ENCODE measurements at regions not wholly inside any gene's neighbourhood (a gene's known extent, or its start where the extent isn't known, plus 50 kb on each side); places are given as distances from the start of the nearest gene placed in this dataset.
"Not testable (repeated sequence)": the region's sequence is repeated elsewhere in the genome, so short reads cannot be mapped to it uniquely, and the experiment has no call there.

DNA sequence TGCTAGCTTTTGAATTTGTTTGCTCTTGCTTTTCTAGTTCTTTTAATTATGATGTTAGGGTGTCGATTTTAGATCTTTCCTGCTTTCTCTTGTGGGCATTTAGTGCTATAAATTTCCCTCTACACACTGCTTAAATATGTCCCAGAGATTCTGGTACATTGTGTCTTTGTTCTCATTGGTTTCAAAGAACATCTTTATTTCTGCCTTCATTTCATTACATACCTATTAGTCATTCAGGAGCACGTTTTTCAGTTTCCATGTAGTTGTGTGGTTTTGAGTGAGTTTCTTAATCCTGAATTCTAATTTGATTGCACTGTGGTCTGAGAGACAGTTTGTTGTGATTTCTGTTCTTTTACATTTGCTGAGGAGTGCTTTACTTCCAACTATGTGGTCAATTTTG lies 51.2 kb upstream of the MB21D2 start:
- DNase-seq, result not testable (repeated sequence)

DNA sequence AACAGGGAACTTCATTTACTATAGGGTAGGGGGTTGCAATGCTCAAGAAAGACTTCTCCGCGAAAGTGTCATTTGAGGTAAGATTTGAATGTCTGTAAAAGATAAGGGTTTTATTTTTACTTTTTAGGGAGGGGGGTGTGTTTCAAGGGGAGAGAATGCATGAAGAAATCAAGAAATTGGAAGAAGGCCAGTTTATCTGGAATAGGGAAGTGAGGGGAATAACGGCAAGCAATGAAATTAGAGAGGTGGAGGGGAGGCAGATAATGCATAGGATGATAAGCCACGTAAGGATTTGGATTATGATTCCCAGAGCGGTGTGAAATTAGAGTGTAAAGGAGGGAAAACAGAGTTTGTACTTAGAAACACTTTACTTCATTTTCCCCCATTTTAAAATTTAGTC lies 63.0 kb upstream of the MB21D2 start:
- DNase-seq, result peak; percentile 28

DNA sequence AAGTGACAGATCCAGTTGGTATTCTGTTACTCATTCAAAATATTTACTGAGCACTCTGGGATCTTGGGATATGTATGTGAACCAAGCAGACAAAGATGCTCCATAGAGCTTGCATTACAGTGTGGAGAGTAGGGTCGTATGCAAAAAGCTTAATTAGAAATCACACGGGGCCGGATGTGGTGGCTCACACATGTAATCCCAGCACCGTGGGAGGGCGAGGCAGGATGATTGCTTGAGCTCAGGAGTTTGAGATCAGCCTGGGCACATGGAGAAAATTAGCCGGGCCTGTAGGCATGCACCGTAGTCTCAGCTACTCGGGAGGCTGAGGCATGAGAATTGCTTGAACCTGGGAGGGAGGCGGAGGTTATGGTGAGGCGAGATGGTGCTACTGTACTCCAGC lies 68.7 kb upstream of the MB21D2 start:
- no peak for DNase-seq

DNA sequence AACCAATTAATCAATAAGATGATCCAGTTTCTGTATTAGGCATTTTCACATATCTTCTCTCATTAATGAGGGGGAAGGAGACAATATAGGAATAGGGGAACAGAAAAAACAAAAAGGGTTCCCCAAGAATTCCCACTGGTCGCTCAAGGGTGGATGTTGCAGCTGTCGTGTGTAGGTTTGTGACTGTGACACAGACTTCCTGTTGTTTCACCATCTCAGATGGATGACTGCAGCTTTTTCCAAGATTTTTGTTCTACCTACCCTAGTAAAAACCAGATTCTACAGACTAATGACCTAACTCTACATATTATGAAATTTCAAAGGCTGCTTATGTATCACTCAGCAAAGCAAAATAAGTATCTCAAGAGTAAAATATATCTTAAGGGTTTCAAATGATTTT lies 73.7 kb upstream of the MB21D2 start:
- peak; percentile 91 for DNase-seq

DNA sequence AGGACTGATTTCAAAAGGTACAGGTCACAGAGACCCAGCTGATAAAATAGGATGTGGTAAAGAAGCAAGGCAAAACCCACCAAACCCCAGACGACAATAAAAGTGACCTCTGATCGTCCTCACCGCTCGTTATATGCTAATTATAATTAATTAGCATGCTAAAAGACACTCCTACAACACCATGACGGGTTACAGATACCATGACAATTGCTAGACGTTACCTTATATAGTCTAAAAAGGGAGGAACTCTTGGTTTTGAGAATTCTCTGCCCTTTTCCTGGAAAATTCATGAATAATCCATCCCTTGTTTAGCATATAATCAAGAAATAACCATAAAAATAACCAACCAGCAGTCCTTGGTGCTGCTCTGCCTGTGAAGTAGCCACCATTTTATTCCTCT lies 74.7 kb upstream of the MB21D2 start:
- no peak for DNase-seq

DNA sequence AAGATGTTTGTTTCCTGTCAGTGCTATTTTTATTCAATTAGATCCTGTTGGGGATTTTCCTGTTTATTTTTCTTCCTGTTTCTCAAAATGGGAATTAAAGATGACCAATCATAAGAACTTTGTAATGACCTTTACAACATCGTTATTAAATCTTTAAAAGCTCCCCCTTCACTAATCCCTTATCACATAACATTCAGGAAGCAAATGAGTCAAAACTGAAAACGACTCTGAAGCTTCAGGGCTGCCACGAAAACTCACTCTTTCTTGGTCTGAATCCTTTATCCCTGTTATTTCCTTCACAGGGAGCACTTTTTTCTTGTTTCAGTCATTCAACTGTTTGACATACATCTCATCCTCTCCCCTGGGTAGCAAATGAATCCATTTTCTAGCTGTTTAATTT lies 75.8 kb upstream of the MB21D2 start:
- DNase-seq, result peak; percentile 66

DNA sequence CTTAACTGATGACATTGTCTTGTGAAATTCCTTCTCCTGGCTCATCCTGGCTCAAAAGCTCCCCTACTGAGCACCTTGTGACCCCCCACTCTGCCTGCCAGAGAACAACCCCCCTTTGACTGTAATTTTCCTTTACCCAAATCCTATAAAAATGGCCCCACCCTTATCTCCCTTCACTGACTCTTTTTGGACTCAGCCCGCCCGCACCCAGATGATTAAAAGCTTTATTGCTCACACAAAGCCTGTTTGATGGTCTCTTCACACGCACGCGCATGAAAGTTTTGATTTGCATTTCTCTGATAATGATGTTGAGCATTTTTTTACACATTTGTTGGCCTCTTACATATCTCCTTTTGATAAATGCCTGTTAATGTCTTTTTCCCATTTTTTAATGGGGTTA lies 83.5 kb upstream of the MB21D2 start:
- not testable (repeated sequence) for DNase-seq

DNA sequence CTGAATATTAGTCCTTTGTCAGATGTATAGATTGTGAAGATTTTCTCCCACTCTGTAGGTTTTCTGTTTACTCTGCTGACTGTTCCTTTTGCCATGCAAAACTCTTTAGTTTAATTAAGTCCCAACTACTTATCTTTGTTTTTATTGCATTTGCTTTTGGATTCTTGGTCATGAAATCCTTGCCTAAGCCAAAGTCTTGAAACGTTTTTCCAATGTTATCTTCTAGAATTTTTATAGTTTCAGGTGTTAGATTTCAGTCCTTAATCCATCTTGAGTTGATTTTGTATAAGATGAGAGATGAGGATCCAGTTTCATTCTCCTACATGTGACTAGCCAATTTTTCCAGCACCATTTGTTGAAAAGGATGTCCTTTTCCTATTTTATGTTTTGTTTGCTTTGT lies 86.0 kb upstream of the MB21D2 start:
- DNase-seq, result not testable (repeated sequence)

DNA sequence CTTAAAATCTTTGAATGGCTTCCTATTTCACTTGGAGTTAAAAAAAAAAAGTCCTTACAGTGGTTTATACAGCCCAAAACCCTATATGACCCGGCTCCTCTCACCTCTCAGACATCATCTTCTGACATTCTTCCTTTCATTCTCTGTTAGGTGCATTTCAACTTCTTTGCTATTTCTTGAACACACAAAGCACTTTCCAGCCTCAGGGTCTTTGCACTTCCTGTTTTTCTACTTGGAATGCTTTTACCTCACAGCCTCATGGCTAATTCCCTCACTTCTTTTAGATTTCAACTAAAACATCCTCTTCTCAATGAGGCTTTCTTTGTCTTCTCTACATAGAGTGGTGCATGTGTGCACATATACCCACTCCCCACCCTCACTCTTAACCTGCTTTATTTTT lies 91.0 kb upstream of the MB21D2 start:
- no peak for DNase-seq

DNA sequence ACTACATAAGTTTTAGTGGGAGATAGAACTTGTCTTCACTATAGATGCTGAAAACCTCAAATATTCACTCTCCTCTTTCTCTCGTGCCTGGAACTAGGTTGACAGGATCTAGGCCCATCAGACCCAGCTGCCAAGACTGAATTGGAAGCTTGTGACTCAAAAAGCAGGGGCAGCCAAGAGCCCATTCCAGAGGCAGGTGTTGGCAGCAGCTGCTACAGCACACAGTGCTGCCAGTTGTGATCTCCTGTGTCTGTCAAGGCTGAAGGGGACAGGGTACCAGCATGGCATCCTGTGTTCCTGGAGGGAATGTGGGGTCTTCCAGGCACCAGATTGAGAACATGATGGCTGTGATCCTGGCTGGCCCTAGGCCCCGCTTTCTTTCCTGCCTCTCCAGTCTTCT lies 92.5 kb upstream of the MB21D2 start:
- DNase-seq, result no peak

DNA sequence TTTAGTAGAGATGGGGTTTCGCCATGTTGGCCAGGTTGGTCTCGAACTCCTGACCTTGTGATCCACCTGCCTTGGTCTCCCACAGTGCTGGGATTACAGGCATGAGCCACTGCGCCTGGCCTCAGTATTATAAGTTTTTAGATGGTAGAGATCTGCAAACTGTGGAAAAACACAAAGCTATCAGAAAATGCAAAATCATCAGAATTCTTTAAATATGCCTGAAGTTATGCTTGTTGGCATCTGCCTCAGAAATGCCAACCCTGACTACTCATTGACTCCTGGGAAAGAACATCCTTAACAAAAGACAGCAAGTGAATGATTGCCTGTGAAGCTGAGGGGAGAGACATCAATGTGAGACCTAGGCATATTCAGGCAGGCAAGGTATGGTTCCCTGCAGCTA lies 94.3 kb upstream of the MB21D2 start:
- no peak for DNase-seq

DNA sequence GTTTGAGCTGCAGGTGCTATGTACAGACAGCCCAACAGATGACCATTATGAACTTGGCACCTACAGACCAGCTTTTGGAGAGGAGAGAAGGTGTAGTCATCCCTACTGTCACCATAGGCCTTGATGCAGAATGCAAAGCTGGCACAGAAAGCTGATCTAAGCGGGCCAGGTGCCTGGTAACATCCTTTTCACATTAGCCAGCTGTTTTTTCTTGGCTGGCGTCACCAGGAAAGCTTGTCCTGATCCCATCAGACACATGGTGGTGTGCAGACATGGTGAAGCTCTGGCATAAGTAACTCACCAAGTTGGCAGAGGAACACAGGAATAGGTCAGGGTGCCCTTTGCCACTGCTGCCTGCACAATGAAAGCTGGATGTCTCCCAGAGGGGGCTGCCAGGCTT lies 97.2 kb upstream of the MB21D2 start:
- DNase-seq, result no peak

DNA sequence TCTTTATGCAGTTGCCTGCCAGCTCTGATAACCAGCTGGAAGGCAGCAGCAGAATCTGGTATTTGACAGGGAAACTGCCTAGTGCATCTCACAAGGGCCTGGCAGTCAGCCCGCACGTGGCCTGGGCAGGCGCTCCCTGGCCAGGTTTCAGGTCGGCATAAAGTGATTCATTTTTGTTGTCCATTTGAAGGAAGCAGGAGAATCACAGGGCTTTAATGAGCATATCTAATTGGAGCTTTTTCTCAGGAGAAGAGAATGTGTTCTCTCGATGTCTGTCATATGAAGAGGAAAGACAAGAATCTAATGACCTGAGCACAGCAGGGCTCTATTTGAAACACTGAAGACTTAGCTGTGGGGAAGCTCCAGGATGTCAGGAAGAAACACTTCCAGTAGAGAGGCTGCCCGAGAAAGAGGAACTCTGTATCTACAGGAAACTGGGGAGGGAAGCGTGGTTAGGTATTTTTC lies 98.8 kb upstream of the MB21D2 start:
- peak; percentile 14 for DNase-seq

DNA sequence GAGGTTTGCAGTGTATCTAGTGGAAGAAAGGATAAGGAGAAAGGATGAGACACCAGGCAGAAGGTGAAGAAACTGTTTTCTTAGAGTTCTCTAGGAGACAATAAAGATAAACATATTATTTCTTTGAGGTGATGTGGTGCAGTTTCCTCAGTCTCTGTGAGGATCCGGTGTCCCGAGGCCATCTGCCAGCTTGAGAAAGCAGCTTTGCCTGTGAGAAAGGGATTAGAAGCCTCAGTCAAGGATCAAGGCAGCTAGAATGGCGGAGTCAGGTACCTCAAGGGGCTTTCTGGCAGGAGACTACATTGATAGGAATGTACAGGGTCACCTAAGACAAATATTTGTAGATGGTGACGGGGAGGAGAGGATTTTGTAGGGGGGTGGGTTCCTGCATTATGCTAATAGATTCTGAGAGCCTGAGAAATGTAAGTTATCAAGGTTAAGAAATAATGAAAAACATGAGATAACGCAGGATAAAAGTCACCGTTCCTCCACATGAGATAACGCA lies 103.9 kb upstream of the MB21D2 start:
- no peak for DNase-seq

DNA sequence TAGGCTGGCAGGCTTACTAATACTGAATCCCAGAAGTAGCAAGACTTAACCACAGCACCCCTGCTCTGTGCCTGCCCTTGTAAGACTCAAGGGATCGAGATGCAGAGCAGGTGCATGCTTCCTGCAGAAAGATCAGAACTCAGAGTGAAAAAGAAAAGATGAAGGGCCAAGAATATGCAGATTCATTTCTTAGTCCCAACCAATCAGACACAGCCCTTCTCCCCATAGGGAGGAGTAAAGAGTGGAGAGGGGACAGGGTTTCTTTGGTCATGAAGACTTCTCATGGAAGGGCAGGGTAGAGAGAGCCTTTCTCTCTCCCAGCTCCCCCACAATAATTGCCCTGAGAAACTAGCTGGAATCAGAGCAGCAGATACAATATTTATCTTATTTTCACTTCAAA lies 105.6 kb upstream of the MB21D2 start:
- no peak for DNase-seq

DNA sequence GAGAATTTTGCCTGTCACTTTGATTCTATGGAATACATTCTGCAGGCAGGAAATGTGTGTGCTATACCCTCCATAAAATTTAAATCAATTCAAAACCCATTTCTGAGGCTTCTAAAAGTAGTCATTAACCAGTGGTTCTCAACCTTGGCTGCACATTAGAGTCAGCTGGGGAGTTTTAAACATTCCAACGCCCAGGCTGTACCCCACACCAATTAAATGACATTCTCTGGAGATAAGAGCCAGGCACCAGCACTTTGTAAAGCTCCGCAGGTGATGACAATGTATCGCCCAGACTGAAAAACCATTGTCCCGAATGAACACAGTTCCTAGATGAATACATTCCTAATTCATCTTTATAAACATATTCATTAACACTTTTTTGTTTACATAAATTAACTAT lies 110.6 kb upstream of the MB21D2 start:
- DNase-seq, result no peak

DNA sequence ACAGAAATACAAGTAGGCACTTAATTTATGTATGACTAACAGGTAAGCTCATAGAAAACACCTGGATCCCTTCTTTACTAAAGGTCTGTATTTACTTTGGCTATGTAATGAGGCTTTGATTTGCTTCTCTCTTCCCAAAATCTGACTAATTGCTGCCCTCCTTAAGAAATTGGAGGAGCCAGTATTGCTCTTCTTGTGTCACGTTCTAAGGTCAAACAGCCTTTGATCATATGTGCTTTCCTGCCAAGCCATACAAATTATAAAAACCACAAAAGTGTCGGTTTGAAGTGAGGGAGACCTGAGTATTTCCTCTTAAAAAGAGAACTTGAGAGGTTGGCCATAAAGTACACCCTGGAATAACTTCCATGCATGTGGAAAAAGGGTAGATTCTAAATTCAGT lies 112.1 kb upstream of the MB21D2 start:
- no peak for DNase-seq

DNA sequence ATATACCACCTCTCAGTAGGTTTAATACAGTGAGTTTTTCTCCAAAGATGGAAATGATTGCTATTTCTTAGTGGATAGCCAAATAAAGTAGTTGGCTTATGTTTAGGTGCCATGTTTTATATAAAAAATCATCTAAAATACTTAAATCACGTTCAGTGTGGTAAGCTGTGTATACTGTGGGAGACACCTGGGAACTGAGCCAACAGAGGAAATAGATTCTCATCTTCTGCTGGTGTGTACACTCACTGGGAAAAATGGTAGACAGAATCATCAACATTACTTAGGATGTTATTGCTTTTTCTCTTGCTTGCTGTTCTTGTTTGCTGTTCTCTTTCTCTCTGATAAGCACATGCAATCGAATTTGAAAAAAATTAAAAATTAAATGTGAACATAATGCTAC lies 112.6 kb upstream of the MB21D2 start:
- DNase-seq, result no peak

DNA sequence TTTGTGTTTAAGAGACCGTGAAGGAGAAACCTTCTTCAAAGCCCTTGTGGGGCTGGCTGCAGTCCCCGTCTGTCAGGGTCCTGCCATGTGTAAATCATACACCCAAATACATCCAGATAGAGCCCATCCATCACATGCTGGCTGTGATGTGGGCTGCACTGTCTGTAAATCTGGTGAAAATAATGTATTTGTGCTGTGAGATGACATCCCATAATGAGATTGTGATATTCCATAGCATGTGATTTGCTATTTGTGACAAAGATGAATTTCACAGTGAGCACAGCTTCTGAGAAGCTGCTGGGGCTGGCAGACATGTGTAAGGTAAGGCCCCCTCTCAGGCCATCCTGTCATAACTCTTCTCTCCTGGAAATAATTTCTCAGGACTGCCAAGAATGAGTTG lies 114.3 kb upstream of the MB21D2 start:
- DNase-seq, result no peak

DNA sequence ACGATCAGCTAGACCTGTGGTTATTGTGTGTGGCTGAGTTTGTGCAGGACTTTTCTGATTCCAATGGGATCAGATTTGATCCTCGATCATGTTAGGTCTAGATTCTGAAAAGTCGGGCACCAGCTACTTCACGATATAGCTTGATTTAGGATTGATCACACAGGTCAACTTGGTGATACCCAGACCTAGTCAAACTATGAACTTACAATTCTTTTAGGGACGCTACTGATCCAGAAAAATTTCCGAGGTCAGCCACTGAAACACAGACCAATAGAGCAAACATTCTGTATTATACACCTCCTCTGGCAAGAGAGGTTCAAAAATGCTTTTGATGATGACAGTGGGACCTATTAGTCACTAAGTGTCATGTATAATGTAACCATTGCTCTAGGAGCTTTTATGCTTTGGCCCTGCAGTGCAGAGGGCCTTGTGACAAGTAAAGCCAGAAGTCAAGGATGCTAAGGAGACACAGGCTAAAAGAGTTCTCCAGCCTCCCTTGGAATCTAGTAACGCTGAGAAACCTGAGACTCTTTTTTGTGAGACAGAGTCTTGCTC lies 115.6 kb upstream of the MB21D2 start:
- no peak for DNase-seq

DNA sequence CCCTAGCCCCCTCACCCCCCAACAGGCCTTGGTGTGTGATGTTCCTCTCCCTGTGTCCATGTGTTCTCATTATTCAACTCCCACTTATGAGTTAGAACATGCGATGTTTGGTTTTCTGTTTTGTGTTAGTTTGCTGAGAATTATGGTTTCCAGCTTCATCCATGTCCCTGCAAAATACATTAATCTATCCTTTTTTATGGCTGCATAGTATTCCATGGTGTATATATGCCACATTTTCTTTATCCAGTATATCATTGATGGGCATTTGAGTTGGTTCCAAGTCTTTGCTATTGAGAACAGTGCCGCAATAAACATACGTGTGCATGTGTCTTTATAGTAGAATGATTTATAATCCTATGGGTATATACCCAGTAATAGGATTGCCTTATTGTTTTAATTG lies 120.2 kb upstream of the MB21D2 start:
- not testable (repeated sequence) for DNase-seq

DNA sequence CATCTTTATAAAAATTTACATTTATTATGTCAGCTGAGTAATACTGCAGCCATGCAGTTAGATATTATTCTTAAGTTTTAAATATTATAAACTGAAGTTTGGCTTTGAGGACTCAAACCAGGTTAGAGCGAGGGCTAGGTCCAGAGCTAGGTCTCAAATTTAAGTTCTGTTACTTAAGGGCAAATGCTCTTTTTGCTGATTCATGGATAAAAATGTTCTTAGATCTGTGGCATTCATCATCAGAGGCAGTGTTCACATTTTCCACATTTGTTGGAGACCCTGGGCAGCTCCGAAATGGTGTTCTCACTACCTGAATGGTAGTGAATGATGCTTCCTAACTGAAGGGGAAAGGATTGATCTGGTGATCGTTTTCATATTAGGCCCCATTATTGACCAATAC lies 121.4 kb upstream of the MB21D2 start:
- no peak for DNase-seq

DNA sequence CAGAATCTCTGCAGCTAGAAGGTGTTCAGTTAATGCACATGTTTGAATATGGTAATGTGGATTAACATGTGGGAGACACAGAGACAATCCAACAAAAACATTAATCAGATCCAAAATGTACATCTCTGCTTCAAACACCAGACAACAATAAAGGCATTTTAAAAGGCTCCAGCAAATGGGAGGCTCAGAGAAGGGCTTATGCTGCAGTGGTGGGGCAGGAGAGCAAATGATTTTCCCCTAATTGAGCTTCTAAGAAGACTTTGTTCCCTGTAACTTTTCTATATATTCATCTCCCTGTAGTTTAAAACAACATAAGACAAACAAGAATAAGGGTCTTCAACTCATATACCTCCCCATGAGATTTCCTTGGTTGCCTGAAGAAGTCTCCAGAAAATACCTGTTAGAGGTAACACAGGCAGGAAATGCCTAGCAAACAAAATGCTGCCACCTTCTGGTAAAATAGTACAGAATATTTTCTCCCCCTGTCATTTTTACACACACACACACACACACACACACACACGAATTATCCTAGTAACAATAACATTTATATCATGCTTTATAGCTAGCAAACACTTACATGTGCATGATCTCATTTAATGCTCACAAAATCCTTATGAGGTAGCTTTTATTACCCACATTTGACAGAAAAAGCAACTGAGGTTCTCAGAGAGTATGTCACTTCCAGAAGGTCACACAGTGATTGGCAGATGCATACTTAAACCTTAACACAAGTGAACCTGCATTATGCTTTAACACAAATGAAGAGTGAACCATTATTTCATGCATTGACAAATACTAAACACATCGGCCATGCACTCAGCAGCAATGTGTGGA lies 123.4 kb upstream of the MB21D2 start:
- DNase-seq, result peak; percentile 57

DNA sequence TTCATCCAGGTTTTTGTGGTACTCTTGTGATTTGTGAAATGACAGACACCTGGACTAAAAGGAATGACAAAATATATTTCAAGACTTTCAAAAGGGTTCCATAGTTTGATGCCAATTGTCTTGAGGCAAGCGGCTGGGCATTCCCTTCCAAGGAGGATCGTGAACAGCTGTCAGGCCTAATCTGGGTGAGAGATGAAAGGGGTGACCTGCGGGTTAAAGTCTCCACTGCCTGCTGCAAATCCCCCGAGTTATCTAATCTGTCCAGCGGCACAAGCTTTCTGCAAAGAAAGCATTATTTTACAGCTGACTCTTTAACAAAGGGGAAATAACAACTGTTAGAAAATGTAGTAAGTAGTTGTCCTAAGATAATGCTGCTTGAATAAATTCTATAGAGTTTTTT lies 128.7 kb upstream of the MB21D2 start:
- DNase-seq, result no peak

DNA sequence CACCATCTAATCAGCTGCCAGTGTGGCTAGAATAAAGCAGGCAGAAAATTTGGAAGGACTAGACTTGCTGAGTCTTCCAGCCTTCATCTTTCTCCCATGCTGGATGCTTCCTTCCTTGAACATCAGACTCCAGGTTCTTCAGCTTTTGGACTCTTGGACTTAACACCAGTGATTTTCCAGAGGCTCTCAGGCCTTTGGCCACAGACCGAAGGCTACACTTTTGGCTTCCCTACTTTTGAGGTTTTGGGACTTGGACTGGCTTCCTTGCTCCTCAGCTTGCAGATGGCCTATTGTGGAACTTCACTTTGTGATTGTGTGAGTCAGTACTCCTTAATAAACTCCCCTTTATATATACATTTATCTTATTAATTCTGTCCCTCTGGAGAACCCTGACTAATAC lies 129.8 kb upstream of the MB21D2 start:
- not testable (repeated sequence) for DNase-seq
